Panc1 (cell line): ENCODE measurements at regions not wholly inside any gene's neighbourhood (a gene's known extent, or its start where the extent isn't known, plus 50 kb on each side); places are given as distances from the start of the nearest gene placed in this dataset.

ENCODE experiments used
- ATAC-seq: fragments of 200-7000 bp; cut with Tn5 transposase; 2 replicates; pipeline ENCODE4 v1.9.1; 2020; ENCODE audit warnings: mild to moderate bottlenecking, moderate library complexity
- BruUV-seq: library from RNA; stranded (reverse); fragments of 400-500 nt; replicated peaks from 2 replicates; lab custom pipeline; 2021; lab: Mats Ljungman, UMichigan
- CTCF ChIA-PET: fragments of 300-600 bp; sonication (Branson Sonifier 250); formaldehyde crosslinking; loops from one replicate; lab custom pipeline; 2022; ENCODE audit warnings: antibody characterized with exemption; lab: Charles Lee
- POLR2A ChIA-PET: fragments of 300-600 bp; sonication (Branson Sonifier 250); formaldehyde crosslinking; loops from one replicate; lab custom pipeline; 2022; ENCODE audit warnings: antibody characterized with exemption; lab: Charles Lee
- DNase-seq: peaks from one replicate; pipeline ENCODE4 v3.0.0-alpha.2; 2010; ENCODE audit warnings: low read depth, low spot score
- H3K27ac ChIP-seq: 2 replicates; pipeline ENCODE4 v1.5.1; 2011; ENCODE audit warnings: mild to moderate bottlenecking, low read length, inconsistent platforms
- H3K27me3 ChIP-seq: fragments of 200-500 bp; sonication (Bioruptor generic); 2 replicates; pipeline ENCODE4 v1.6.0; 2014; ENCODE audit warnings: low read length, inconsistent platforms; ENCODE audit not compliant: control insufficient read depth, insufficient read depth
- H3K36me3 ChIP-seq: fragments of 200-500 bp; sonication (Bioruptor generic); 2 replicates; pipeline ENCODE4 v1.5.1; 2014; ENCODE audit warnings: inconsistent platforms, mild to moderate bottlenecking, low read length, moderate library complexity; ENCODE audit not compliant: control insufficient read depth, insufficient read depth
- H3K4me1 ChIP-seq: 2 replicates; pipeline ENCODE4 v1.5.1; 2011; ENCODE audit warnings: inconsistent platforms, mild to moderate bottlenecking, low read length, moderate library complexity; ENCODE audit not compliant: control insufficient read depth, insufficient read depth
- H3K4me3 ChIP-seq, 2 experiments: 2 replicates each; pipeline ENCODE4 v1.5.1; 2011 to 2012; ENCODE audit warnings: low read depth in 2 of 2, low read length in 2 of 2, mild to moderate bottlenecking in 2 of 2, inconsistent platforms in 1 of 2, moderate library complexity in 1 of 2
- H3K9me3 ChIP-seq: fragments of 200-500 bp; sonication (Bioruptor generic); 2 replicates; pipeline ENCODE4 v1.5.1; 2014; ENCODE audit warnings: low read depth, mild to moderate bottlenecking, inconsistent platforms, low read length, moderate library complexity; ENCODE audit not compliant: control insufficient read depth, insufficient read depth
- POLR2AphosphoS5 ChIP-seq: IDR thresholded peaks from 2 replicates; pipeline ENCODE4 v1.6.1; 2012; ENCODE audit warnings: mild to moderate bottlenecking, low read depth, low read length, moderate library complexity
- SIN3A ChIP-seq: IDR thresholded peaks from 2 replicates; pipeline ENCODE4 v1.6.1; 2012; ENCODE audit warnings: low read depth, mild to moderate bottlenecking, low read length, moderate library complexity, borderline replicate concordance; ENCODE audit not compliant: insufficient read depth
- TCF7L2 ChIP-seq: IDR thresholded peaks from 2 replicates; pipeline ENCODE4 v1.6.1; 2011; ENCODE audit warnings: mild to moderate bottlenecking, low read depth, low read length, inconsistent platforms
- in situ Hi-C: cut with HindIII; loops from 2 replicates; pipeline ENCODE4 v1.10.0; 2016; ENCODE audit warnings: low sequenced_read_pairs, low pct_unique_long_range_greater_than_20kb
- intact Hi-C: fragments of 100-400 bp; cut with micrococcal nuclease; formaldehyde crosslinking; loops from one replicate; pipeline ENCODE4 v1.10.0; 2022; ENCODE audit not compliant: unreplicated experiment
- TF ChIP-seq, protein P1 (sequence below), 2 experiments: IDR thresholded peaks; 2 replicates each; pipeline ENCODE4 v1.6.1; 2011 to 2012; ENCODE audit warnings: low read depth in 2 of 2, control low read depth in 1 of 2, low read length in 1 of 2, mild to moderate bottlenecking in 1 of 2, moderate library complexity in 1 of 2; ENCODE audit not compliant: insufficient read depth in 1 of 2
- TF ChIP-seq, protein P2 (sequence below): fragments of 450-650 bp; IDR thresholded peaks from 2 replicates; pipeline ENCODE4 v1.5.1; 2017; ENCODE audit warnings: mild to moderate bottlenecking

DNA sequence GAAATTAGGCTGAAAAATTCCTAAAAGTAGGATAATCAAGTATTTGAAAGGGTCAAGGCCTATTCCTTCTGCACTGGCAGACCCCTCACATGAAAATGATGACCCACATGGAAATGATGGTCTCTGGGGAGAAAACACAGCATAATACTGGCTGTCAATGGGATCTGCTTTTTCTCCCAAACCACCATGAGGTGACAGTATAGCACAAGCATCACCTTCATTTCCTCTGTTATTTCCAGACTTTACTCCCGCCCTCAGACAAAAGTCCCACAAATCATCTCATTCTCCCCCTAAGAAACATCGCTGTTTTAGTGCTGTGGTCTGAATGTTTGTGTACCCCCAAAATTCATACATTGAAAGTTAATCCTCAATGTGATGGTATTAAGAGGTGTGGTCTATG is 161.0 kb downstream of the RSL24D1 start:
- Histone ChIP-seq H3K27me3 (no peaks in the 10 kb centered on the region), H3K9me3 (no peaks in the 10 kb centered on the region), H3K4me1 (no peaks in the 10 kb centered on the region), H3K36me3 (no peaks in the 10 kb centered on the region), H3K27ac (no peak overlapping the region), H3K4me3 (no peak overlapping the region)
- CTCF ChIA-PET: no interaction called here
- no TSS peak for BruUV-seq
- DNase-seq: no peak
- no peak for ATAC-seq
- intact Hi-C loops: no loop called here
- POLR2A ChIA-PET: no interaction called here
- in situ Hi-C loops: no loop called here
- TF ChIP-seq SIN3A (no peak), POLR2AphosphoS5 (no peak), TCF7L2 (no peak)
- TF ChIP-seq, protein P1, sequence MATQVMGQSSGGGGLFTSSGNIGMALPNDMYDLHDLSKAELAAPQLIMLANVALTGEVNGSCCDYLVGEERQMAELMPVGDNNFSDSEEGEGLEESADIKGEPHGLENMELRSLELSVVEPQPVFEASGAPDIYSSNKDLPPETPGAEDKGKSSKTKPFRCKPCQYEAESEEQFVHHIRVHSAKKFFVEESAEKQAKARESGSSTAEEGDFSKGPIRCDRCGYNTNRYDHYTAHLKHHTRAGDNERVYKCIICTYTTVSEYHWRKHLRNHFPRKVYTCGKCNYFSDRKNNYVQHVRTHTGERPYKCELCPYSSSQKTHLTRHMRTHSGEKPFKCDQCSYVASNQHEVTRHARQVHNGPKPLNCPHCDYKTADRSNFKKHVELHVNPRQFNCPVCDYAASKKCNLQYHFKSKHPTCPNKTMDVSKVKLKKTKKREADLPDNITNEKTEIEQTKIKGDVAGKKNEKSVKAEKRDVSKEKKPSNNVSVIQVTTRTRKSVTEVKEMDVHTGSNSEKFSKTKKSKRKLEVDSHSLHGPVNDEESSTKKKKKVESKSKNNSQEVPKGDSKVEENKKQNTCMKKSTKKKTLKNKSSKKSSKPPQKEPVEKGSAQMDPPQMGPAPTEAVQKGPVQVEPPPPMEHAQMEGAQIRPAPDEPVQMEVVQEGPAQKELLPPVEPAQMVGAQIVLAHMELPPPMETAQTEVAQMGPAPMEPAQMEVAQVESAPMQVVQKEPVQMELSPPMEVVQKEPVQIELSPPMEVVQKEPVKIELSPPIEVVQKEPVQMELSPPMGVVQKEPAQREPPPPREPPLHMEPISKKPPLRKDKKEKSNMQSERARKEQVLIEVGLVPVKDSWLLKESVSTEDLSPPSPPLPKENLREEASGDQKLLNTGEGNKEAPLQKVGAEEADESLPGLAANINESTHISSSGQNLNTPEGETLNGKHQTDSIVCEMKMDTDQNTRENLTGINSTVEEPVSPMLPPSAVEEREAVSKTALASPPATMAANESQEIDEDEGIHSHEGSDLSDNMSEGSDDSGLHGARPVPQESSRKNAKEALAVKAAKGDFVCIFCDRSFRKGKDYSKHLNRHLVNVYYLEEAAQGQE (IDR thresholded peaks at IDR 0.05; ENCODE audit: insufficient read depth in 1 of 2, low read depth in 2 of 2, low read length in 1 of 2): no peak
- TF ChIP-seq, protein P2, sequence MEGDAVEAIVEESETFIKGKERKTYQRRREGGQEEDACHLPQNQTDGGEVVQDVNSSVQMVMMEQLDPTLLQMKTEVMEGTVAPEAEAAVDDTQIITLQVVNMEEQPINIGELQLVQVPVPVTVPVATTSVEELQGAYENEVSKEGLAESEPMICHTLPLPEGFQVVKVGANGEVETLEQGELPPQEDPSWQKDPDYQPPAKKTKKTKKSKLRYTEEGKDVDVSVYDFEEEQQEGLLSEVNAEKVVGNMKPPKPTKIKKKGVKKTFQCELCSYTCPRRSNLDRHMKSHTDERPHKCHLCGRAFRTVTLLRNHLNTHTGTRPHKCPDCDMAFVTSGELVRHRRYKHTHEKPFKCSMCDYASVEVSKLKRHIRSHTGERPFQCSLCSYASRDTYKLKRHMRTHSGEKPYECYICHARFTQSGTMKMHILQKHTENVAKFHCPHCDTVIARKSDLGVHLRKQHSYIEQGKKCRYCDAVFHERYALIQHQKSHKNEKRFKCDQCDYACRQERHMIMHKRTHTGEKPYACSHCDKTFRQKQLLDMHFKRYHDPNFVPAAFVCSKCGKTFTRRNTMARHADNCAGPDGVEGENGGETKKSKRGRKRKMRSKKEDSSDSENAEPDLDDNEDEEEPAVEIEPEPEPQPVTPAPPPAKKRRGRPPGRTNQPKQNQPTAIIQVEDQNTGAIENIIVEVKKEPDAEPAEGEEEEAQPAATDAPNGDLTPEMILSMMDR: no peak

DNA sequence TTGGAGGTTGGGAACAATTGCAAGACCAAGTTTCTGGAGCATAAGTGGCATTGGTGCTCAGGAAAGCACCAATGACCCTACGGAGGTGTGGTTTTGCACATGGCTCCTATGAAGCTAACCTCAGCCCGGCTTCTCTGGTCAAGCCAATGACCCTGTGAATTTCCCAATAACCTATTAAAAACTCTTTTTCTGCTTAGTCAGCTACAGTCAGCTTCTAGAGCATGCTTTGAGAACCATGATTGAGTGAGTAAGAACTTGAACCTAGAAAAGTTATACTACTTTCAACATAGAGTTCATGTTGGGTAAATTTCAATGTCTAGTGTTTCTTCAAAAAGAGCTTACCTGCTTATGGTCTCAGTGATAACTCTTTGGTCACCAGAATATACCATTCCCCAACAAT is 163.2 kb downstream of the RSL24D1 start:
- TF ChIP-seq TCF7L2: no peak
- TF ChIP-seq SIN3A: no peak
- TF ChIP-seq POLR2AphosphoS5: no peak
- TF ChIP-seq, protein P2: no peak
- TF ChIP-seq, protein P1 (IDR thresholded peaks at IDR 0.05; ENCODE audit: insufficient read depth in 1 of 2, low read depth in 2 of 2, low read length in 1 of 2): no peak
- DNase-seq (no peak), ATAC-seq (no peak)
- Histone ChIP-seq H3K36me3 (no peaks in the 10 kb centered on the region), H3K9me3 (no peaks in the 10 kb centered on the region), H3K4me3 (no peak overlapping the region), H3K4me1 (no peaks in the 10 kb centered on the region), H3K27ac (no peak overlapping the region), H3K27me3 (no peaks in the 10 kb centered on the region)
- ChIA-PET CTCF (no interaction called here), POLR2A (no interaction called here)
- intact Hi-C loops (no loop called here), in situ Hi-C loops (no loop called here)
- no TSS peak for BruUV-seq
